MG63 (cell line): ENCODE measurements at regions not wholly inside any gene's neighbourhood (a gene's known extent, or its start where the extent isn't known, plus 50 kb on each side); places are given as distances from the start of the nearest gene placed in this dataset.

Source experiments
- DNase-seq: peaks from one replicate; pipeline ENCODE4 v3.0.0-alpha.2; 2020
- H3K27me3 ChIP-seq: fragments of 250-450 bp; sonication (Bioruptor Pico); 2 replicates; pipeline ENCODE4 v1.5.1; 2020; ENCODE audit warnings: mild to moderate bottlenecking, moderate library complexity
- H3K36me3 ChIP-seq: fragments of 250-450 bp; sonication (Bioruptor Pico); 2 replicates; pipeline ENCODE4 v1.5.1; 2020; ENCODE audit warnings: mild to moderate bottlenecking, moderate library complexity
- H3K4me3 ChIP-seq: fragments of 250-450 bp; sonication (Bioruptor Pico); 2 replicates; pipeline ENCODE4 v1.5.1; 2020; ENCODE audit warnings: mild to moderate bottlenecking, moderate library complexity
- H3K9me3 ChIP-seq: fragments of 250-450 bp; sonication (Bioruptor Pico); 2 replicates; pipeline ENCODE4 v1.5.1; 2020; ENCODE audit warnings: mild to moderate bottlenecking, moderate library complexity

DNA sequence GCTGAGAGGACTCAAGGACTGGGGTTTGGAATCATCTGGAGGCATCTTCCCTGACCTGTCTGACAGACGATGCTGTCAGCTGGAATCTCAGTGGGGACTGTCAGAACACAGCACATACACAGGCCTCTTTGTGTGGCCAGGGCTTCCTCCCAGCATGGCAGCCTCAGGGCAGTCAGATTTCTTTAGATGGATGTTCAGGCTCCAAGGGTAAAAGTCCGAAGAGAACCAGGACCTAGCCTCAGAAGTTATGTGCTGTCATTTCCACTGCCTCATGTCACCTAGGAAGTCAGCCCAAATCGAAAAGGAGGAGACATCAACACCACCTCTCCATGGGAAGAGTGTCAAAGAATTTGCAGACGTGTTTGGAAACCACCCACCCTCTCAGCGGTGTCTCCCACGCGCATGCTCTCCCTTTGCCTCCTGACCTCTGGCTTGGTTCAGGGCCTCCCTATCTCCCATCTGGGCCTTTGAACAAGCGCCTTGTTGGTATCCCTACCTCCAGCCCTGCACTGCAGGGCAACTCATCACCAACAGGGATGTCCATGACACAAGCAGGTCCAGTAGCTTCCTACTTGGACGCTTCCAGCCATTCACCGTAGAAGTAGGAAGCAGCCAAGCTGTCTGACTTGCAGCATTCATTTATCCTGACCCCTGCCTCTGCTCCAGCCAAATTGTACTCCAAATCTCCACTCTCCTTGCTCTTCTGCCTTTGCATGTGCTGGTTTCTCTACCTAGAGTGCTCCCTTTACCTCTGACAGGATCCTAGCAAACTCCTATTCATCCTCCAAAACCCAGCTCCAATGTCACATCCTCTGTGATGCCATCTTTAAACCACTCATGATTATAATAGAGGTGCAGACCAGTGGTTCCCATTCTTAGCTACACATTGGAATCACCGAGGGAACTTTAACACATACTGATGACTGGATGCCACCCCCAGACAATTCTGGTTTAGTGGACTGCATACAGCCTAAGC lies 121.6 kb downstream of the OAT start:
- Histone ChIP-seq H3K27me3 (no peaks in the 10 kb centered on the region), H3K4me3 (no peak overlapping the region), H3K9me3 (peaks cover 9% of the 10 kb centered on the region), H3K36me3 (no peaks in the 10 kb centered on the region)
- DNase-seq = no peak

DNA sequence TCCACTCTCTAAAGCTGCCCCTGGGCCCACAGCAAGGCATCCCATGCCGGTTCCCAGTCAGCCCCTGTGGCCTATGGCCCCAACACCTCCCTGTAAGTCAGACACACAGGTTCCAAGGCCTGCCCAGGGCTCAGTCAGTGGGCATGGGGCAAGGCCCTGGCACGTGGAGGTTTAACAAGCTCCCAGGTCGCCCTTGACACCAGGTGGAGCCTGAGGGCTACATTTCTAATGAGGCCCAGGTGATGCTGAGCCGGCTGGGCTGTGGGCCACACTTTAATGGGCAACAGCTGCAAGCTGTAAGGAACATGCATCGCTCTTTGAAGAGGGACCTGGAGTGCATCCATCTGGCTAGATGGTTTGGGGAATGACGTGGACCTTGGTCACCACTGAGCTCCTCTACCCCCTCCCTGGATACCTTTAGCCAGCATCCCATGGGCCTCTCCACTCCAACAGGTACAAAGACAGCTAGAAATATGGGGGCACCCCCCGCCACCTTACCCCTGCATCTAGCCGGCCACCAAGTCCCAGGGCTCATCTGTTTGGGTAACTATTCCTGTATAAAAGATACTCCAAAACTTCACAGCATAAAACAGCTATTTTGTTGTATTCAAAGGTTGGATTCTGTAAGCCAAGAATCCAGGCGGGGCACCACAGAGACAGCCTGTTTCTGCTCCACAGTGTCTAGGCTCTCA lies 122.5 kb downstream of the OAT start:
- Histone ChIP-seq H3K27me3 (no peaks in the 10 kb centered on the region), H3K4me3 (no peak overlapping the region), H3K9me3 (peaks cover 6% of the 10 kb centered on the region; the same call in 1 of the 2 replicates), H3K36me3 (no peaks in the 10 kb centered on the region)
- peak; percentile 43 for DNase-seq

DNA sequence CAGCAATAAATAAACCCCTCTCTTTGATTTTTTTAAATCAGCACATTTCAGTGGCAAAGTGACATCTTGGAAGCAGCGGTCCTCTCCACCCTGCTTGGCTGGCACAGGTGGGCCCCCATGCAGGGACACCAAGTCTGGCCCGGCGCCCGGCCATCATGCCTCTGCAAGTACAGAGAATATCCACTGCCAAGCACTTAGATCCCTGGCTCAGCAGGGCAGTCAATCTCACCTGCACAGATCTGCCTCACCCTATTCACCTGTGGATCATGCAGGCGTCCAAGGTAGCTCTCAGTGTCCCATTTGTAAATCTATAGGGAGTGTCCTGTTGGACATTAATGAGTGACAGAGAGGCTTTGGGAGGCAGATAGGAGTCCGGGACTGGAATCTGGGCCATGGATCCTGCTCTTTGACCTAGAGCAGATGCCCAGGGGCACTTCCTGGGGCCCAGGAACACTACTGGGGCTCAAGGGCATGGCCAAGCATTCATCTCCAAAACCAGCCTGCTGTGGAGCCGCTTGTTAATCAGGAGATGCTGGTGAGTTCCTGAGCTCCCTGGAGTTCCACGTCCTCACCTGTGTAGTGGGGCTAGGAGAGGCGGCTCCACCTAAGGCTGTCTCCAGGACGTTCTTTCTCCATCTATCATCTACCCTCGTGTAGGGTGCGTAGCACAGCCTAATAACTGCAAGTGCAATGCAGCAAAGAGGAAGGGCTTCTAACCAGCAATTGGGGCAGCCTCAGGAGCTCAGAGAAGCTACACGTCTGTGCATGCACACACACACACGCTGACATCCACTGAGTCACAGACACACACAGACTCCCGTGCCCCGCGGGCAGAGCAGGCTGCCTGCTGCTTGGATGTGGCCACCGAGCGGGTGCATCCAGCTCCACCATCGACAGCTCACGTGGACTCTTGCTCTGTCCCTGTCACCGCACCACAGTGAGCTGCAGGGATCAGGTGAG lies 123.6 kb downstream of the OAT start:
- H3K27me3 ChIP-seq = no peaks in the 10 kb centered on the region
- no peak overlapping the region for H3K4me3 ChIP-seq
- H3K36me3 ChIP-seq = no peaks in the 10 kb centered on the region
- peaks cover 1% of the 10 kb centered on the region; the same call in 1 of the 2 replicates for H3K9me3 ChIP-seq
- DNase-seq = no peak

DNA sequence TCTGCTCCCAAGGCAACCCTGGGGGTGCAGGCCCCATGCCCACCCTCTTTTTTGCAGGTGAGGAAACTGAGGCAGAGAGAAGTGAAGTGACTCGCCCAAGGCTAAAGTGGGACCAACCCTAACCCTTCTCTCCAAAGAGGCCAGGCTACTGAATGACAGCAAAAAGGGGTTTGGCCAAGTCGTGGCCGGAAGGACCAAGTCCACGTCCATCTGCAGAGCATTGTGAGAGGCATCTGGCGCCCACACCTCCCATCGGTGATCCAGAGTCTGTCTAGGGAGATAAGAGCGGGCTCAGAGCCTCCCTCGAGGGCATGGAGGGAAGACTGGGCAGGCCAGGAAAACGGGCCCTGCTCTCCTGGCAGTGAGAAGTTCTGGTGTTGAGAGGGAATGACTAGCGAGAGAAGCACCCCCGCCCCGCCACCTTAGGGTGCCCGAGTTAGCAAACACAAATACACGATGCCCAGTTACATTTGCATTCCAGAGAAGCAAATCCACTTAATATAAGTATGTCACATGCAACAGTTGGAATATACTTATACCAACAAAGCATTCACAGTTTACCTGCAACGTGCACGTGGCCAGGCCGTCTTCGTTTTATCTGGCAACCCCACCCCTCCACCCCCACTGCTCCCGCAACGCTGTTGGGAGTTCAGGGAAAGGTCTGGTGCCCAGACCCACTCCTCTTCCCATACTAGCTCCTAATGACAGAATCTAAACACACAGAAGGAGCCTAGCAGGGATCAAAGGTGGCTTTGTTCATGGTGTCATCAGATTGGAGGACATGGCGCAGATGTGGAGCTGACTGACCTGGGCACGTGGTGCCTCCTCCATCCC lies 124.9 kb downstream of the OAT start:
- H3K36me3 ChIP-seq = no peaks in the 10 kb centered on the region
- H3K27me3 ChIP-seq = no peaks in the 10 kb centered on the region
- no peak overlapping the region for H3K4me3 ChIP-seq
- DNase-seq = no peak
- no peaks in the 10 kb centered on the region for H3K9me3 ChIP-seq

DNA sequence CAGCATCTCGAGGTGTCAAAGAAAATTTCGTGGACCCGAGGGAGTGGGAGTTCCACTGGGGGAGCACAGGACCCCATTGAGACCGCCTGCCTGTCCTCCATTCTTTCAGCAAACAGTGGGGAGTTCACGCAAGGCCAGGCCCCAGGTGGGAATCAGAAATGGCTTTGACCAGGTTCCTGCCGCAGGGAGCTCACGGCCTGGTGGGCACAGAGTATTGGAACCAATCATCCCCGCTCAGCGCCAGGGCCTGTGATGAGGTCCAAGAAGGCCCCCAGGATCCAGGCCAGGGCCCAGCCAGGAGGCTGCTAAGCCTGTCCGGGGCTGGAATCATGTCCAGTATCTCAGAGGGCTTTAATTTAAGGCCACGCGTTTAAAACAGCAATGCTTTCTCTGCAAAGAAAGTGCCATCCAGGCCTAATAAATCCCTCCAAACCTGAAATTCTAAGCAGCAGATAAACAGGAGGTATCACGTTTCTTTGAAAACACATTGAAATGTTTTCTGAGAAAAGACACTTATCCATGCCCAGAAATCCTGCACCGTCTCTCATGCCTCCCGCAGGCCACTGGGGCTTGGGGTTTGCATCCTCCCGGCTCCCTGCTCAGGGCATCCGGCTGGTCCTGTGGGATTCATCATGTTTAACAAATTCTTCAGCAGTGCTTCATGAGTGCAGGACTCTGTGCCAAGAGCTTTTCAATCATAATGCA lies 125.7 kb downstream of the OAT start:
- H3K4me3 ChIP-seq = no peak overlapping the region
- DNase-seq = peak; percentile 21
- H3K36me3 ChIP-seq = no peaks in the 10 kb centered on the region
- no peaks in the 10 kb centered on the region for H3K27me3 ChIP-seq
- no peaks in the 10 kb centered on the region for H3K9me3 ChIP-seq

DNA sequence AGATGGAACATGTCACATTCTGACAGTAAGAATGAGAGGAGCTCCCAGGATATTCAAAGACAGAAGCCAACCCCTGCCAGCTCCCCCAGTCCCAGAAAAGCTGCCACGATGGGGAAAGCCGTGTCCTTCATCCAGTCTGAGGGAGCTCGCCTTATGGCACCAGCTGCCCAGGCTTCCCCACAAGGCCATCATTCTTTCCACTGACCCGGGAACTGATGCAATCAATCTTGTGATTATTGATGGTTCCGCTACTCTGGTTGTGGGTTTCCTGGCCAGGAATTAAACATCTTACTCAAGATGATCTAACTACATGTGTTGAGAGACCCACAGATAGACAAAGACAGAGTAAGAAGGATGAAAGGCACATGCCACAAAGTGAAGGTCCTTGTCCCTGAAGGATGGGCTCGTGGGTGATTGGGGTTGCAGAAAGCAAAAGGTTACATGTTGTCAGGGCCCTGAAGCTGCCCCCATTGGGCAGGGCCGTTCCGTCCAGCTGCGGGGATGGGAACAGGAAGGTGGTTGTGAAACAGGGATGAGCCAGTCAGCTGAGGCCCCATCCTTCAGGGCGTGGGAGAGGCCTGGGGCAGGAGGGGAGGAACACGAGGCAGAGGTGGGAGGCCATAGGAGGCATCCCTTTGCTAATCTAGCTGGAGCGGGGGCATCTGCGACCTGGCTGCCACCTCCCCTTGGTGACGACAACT lies 127.6 kb downstream of the OAT start:
- H3K36me3 ChIP-seq = no peaks in the 10 kb centered on the region
- no peaks in the 10 kb centered on the region for H3K9me3 ChIP-seq
- DNase-seq = no peak
- H3K4me3 ChIP-seq = no peak overlapping the region
- H3K27me3 ChIP-seq = no peaks in the 10 kb centered on the region

DNA sequence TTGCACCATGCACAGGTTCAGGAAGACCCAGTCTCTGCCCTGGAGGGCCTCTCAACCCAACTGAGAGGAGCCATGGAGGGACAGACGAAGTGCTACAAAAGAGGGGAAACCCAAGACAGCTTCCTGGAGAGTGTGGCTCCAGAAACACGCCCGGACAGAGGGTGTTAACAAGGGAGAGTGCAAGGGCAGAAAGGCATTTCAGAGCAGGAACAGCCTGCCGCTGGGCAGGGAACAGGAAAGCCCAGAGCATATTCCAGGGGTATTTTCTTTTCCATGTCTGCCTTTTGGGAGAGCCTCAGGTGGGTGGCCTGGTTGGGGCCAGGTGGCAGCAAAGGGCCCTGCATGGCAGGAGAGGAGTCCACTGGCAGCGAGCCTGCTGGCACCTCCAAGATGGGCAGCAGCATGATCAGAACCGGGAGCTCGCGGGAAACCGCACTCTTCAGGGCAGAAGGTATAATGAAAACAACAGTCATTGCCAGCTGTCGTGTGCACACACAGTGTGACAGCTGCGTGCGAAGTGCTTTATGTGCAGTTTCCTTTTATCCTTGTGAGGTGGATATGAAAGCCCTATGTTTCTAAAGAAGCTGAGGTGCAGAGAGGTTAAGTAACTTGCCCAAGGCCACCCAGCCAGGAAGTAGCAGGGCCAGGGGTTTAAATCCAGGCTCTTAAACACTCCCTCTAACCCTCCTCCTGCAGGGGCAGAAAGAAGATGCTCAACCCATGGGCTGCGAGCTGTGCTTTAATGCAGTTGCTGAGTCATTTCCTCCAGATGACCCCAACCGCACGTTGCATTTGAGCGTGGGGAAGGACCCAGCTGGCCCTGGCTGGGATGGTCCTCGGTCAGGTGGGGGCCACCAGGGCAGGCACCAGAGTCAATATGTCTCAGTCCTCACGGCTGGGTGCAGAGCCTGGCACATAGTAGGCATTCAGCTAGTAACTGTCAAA lies 128.6 kb downstream of the OAT start:
- DNase-seq = no peak
- Histone ChIP-seq H3K9me3 (no peaks in the 10 kb centered on the region), H3K36me3 (no peaks in the 10 kb centered on the region), H3K4me3 (no peak overlapping the region), H3K27me3 (no peaks in the 10 kb centered on the region)

DNA sequence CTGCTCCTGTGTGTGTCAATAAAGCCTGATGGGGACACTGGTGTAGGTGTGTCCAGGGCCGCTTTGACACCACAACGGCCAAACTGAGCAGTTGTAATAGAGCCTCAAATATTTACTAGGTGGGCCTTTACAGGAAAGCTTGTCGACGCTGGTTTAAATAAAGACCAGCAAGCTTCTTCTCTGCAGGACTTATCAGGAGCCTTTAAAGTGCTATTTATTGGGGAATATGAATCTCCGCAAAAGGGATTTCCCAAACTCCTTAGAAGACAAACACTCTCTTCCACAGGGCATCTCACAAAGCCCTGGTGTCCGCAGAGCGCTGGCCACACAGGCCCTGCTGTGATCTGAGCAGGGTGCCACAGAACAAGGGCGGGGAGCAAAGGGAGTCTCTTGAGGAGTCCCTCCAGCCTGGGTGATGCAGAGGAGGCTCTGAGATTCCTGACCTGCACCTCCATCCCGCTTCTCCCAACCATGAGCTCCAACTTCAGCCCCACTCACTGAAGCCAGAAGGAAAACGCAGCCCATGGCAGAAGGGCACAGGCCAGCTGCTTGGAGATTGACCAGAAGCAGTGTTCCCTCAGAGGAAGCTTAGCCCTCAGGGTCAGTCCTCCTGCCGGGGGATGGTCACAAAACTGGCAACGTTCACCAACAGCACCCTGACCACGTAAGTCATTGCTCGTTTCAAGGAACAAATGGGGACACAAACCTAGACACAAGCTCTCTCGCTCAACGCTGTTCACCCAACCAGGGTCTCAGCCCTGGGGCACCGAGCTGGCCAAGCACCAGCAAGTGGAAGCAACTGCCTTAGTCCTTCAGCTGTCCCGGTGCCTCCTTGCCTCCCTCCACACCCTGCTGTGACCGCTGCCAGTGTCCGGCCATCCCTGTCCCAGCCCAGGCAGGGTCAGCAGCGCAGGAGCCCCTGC lies 129.5 kb downstream of the OAT start:
- Histone ChIP-seq H3K27me3 (no peaks in the 10 kb centered on the region), H3K4me3 (no peak overlapping the region), H3K36me3 (no peaks in the 10 kb centered on the region), H3K9me3 (no peaks in the 10 kb centered on the region)
- no peak for DNase-seq

DNA sequence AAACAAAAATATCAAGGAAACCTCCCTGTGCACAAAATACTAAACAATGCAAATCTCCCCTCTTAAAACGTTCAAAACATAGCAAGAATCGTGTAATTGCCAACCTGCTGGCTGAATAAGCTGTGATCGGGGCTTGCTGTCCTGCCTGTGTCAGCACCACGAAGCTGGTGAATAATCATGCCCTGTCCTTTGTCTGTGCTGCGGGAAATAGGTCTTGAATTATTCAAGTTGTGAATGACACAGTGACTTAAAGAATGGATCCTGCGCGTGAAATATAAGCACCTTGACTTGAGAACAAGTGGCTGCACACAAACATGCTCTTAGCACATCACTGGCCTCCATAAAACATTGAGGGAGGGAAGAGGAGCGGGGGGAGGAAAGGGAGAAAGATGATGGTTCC lies 130.2 kb downstream of the OAT start:
- Histone ChIP-seq H3K4me3 (no peak overlapping the region), H3K9me3 (no peaks in the 10 kb centered on the region), H3K27me3 (no peaks in the 10 kb centered on the region), H3K36me3 (no peaks in the 10 kb centered on the region)
- DNase-seq = no peak

DNA sequence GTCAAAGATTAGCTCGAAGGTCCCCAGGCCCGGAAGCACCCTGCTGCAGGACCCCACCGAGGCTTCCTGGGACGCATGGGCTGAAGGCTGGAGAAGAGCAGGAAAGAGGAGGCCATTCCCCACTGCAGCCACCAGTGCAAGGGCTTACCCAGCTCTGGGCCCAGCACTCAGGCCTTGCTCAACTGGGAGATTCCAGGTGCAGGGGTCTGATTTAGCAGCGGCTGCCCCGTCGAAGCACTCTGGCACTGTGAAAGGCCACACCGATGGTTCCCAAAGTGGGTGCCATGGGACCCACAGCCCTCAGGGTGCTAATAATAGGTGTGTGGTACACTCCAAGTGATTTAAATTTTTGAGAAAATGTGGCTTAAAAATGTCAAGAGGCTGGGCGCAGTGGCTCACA lies 130.9 kb downstream of the OAT start:
- Histone ChIP-seq H3K4me3 (no peak overlapping the region), H3K27me3 (no peaks in the 10 kb centered on the region), H3K9me3 (no peaks in the 10 kb centered on the region), H3K36me3 (no peaks in the 10 kb centered on the region)
- DNase-seq = no peak

DNA sequence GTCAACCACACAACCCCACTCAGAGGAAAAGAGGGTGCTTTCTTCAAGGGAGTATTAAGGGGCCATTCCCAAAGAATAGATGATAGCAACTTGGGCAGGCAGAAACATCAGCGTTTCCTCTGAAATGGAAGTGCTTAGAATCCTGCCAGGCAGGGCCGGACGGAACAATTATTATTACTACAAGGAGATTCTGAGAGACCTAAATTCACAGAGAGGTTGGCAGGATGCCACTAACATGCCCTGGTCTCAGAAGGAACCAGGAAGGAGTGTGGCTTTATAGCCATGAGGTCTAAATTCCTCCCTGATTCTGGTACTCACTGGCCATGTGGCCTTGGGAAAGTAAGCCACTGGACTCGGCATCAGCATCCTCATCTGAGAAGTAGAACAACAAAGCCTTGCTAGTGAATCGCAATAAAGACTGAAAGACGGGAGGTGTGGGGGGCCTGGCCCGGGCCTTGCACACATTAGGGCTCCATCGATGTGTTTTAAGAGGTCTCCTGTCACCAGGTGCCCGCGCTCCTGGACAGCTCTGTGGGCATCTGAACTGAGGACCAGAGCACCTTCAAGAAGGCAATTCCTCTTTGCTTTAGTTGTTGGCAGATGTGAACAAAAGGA lies 131.5 kb downstream of the OAT start:
- Histone ChIP-seq H3K36me3 (no peaks in the 10 kb centered on the region), H3K9me3 (no peaks in the 10 kb centered on the region), H3K4me3 (no peak overlapping the region), H3K27me3 (no peaks in the 10 kb centered on the region)
- DNase-seq = no peak

DNA sequence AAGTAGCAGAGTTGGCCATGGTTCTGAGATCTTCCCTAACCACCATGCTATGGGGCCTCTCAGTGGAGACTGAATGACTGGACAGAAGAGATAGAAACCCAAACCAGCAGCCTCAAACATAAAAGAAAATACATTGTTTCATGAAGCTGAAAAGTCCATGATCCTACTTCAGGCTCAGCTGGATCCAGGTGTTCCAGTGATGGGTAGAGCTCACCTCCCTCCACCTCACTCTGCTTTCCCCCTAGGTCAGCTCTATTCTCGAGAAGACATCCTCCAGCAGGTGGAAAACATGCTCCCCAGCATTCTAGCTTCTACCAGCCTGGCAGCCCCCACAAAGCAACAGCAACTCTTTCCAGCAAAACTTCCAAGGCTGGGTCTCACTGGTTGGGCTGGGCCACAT lies 132.1 kb downstream of the OAT start:
- Histone ChIP-seq H3K27me3 (no peaks in the 10 kb centered on the region), H3K4me3 (no peak overlapping the region), H3K36me3 (no peaks in the 10 kb centered on the region), H3K9me3 (no peaks in the 10 kb centered on the region)
- no peak for DNase-seq
